ENCODE measurements at regions not wholly inside any gene's neighbourhood (a gene's known extent, or its start where the extent isn't known, plus 50 kb on each side); places are given as distances from the start of the nearest gene placed in this dataset.

DNA sequence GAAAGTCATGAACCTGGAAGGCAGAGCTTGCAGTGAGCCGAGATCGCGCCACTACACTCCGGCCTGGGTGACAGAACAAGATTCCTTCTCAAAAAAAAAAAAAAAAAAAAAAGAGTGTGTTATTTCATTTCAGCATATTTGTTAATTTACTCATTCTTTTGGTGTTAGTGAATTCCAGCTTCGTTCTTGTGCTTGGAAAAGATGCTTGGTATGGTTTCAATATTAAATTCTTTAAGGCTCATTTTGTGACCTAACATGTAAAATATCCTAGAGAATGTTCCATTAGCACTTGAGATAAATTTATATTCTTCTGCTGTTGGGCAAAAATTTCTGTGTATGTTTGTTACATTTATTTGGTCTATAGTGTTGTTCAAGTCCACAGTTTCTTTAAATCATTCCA is 66.8 kb downstream of the SPIN3 start:
- TF ChIP-seq YY1 (IDR thresholded peaks at IDR 0.05; ENCODE audit: insufficient read depth, insufficient read length) (no peak), ZNF274 (IDR thresholded peaks at IDR 0.05; ENCODE audit: low read depth, low read length) (no peak), SUZ12 (IDR thresholded peaks at IDR 0.05; ENCODE audit: extremely low read depth, insufficient read depth, insufficient read length) (no peak)

All from NT2/D1 (cell line).